Osteocyte (in vitro differentiated cells): ENCODE measurements at regions not wholly inside any gene's neighbourhood (a gene's known extent, or its start where the extent isn't known, plus 50 kb on each side); places are given as distances from the start of the nearest gene placed in this dataset.

ENCODE experiments used
- DNase-seq: peaks from one replicate; pipeline ENCODE4 v3.0.0; 2021; ENCODE audit warnings: mixed read lengths; ENCODE audit not compliant: unreplicated experiment; ENCODE audit errors: extremely low spot score
- H3K27ac Mint-ChIP-seq: one replicate; pipeline ENCODE4 v1.8.0; 2021; ENCODE audit warnings: mild to moderate bottlenecking, mixed read lengths; ENCODE audit not compliant: unreplicated experiment
- H3K27me3 Mint-ChIP-seq: one replicate; pipeline ENCODE4 v1.8.0; 2021; ENCODE audit warnings: mixed read lengths; ENCODE audit not compliant: unreplicated experiment
- H3K36me3 Mint-ChIP-seq: one replicate; pipeline ENCODE4 v1.8.0; 2021; ENCODE audit warnings: mixed read lengths; ENCODE audit not compliant: unreplicated experiment
- H3K4me1 Mint-ChIP-seq: one replicate; pipeline ENCODE4 v1.8.0; 2021; ENCODE audit warnings: mixed read lengths; ENCODE audit not compliant: unreplicated experiment
- H3K4me3 Mint-ChIP-seq: one replicate; pipeline ENCODE4 v1.8.0; 2021; ENCODE audit warnings: mild to moderate bottlenecking, moderate library complexity, mixed read lengths; ENCODE audit not compliant: unreplicated experiment
- H3K9me3 Mint-ChIP-seq: one replicate; pipeline ENCODE4 v1.8.0; 2021; ENCODE audit warnings: mixed read lengths; ENCODE audit not compliant: unreplicated experiment
- TF ChIP-seq, protein P1 (sequence below): fragments of 200-600 bp; sonication (generic); IDR thresholded peaks from 2 replicates; pipeline ENCODE4 v1.5.0; 2021; ENCODE audit warnings: antibody characterized with exemption, mild to moderate bottlenecking, moderate library complexity

GRCh38 chr20:48298433-48298832 is 513.2 kb upstream of the SULF2 start:
- Mint-ChIP-seq H3K36me3 (no peaks in the 10 kb centered on the region), H3K27me3 (peaks cover 7% of the 10 kb centered on the region), H3K27ac (peak overlapping the region; percentile 94), H3K4me1 (peaks cover 42% of the 10 kb centered on the region), H3K9me3 (no peaks in the 10 kb centered on the region), H3K4me3 (no peak overlapping the region)
- no peak for DNase-seq
- TF ChIP-seq, protein P1, sequence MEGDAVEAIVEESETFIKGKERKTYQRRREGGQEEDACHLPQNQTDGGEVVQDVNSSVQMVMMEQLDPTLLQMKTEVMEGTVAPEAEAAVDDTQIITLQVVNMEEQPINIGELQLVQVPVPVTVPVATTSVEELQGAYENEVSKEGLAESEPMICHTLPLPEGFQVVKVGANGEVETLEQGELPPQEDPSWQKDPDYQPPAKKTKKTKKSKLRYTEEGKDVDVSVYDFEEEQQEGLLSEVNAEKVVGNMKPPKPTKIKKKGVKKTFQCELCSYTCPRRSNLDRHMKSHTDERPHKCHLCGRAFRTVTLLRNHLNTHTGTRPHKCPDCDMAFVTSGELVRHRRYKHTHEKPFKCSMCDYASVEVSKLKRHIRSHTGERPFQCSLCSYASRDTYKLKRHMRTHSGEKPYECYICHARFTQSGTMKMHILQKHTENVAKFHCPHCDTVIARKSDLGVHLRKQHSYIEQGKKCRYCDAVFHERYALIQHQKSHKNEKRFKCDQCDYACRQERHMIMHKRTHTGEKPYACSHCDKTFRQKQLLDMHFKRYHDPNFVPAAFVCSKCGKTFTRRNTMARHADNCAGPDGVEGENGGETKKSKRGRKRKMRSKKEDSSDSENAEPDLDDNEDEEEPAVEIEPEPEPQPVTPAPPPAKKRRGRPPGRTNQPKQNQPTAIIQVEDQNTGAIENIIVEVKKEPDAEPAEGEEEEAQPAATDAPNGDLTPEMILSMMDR: no peak

DNA sequence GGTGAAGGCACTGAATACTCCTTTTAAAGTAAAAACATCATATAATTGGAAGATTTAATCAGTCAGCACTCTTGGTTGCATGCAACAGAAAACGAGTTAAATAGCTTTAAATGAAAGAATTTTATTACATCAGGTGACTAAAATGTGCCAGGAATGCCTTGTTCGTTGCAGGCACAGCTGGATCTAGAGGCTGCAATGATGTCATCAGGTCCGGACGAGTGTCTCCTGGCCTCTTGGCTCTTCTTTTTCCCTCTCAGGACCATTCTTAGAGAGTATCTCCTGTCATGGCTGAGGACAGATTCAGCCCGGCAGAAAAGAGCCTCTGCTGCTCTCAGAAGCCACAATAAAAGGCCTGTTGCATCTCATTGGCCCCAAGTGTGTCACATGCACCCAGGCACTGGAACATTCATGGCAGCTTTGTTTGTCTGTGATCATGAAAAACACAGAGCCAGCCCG is 510.7 kb upstream of the SULF2 start:
- no peak overlapping the region for H3K4me3 Mint-ChIP-seq
- H3K4me1 Mint-ChIP-seq: peaks cover 49% of the 10 kb centered on the region
- H3K9me3 Mint-ChIP-seq: no peaks in the 10 kb centered on the region
- H3K27me3 Mint-ChIP-seq: peaks cover under 1% of the 10 kb centered on the region
- DNase-seq: no peak
- H3K36me3 Mint-ChIP-seq: no peaks in the 10 kb centered on the region
- TF ChIP-seq, protein P1: no peak
- peak overlapping the region; percentile 49 for H3K27ac Mint-ChIP-seq

DNA sequence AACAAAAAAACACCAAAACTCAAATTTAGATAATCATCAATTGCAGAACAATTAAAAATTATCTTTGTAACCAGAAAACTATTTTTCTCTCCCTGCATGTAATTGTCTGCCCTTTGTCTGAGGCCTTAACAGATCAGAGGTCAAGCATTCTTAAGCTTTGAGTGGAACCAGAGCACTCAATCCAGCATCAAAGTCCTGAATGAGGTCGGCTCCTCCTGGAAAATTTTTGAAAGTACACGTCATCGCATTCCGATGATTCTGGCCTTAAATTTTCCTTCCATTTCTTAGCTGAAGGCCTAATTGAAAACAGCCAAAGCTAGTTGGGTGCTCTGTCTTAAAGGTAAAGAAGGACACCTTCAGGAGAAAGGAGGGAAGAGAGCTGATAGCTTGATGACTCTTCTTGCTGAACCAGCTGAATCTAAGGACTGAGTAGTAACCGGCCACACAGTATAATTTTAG is 510.2 kb upstream of the SULF2 start:
- TF ChIP-seq, protein P1: peak; percentile 66
- H3K27me3 Mint-ChIP-seq: peaks cover 6% of the 10 kb centered on the region
- H3K4me1 Mint-ChIP-seq: peaks cover 49% of the 10 kb centered on the region
- no peak for DNase-seq
- H3K4me3 Mint-ChIP-seq: no peak overlapping the region
- no peaks in the 10 kb centered on the region for H3K36me3 Mint-ChIP-seq
- no peaks in the 10 kb centered on the region for H3K9me3 Mint-ChIP-seq
- peak overlapping the region; percentile 49 for H3K27ac Mint-ChIP-seq

DNA sequence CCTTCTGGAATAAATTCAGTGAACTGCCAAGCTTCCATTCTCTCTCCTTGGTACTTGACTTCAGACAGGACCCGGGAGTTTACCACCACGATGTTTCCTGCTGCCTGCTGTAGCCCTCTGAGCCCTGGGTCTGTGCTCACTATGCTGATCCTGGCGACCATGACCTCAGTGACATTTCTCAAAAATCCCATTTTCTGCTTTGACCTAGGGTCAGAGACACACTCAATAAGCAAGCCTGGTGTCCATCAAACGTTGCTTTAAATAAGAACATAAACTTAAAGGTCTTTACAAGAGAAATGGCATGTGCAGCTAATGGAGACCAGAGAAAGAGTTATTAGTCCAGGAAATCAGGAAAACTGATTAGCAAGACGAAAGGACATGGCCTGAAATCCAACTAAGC is 509.7 kb upstream of the SULF2 start:
- Mint-ChIP-seq H3K27ac (no peak overlapping the region), H3K4me3 (no peak overlapping the region), H3K36me3 (no peaks in the 10 kb centered on the region), H3K27me3 (peaks cover 11% of the 10 kb centered on the region), H3K4me1 (peaks cover 48% of the 10 kb centered on the region), H3K9me3 (no peaks in the 10 kb centered on the region)
- no peak for DNase-seq
- TF ChIP-seq, protein P1: no peak

- Mint-ChIP-seq H3K4me3 (no peak overlapping the region), H3K9me3 (no peaks in the 10 kb centered on the region), H3K27me3 (peaks cover 15% of the 10 kb centered on the region), H3K4me1 (peaks cover 47% of the 10 kb centered on the region), H3K36me3 (no peaks in the 10 kb centered on the region), H3K27ac (no peak overlapping the region)
- no peak for DNase-seq
- TF ChIP-seq, protein P1: no peak
Observed at GRCh38 chr20:48294196-48294595, 508.9 kb upstream of the SULF2 start.
